SU-DHL-6 (cell line): ENCODE measurements at regions not wholly inside any gene's neighbourhood (a gene's known extent, or its start where the extent isn't known, plus 50 kb on each side); places are given as distances from the start of the nearest gene placed in this dataset.

Source experiments
- EZH2phosphoT487 ChIP-seq: fragments of 200-600 bp; sonication (generic), shearing (Covaris generic); conservative IDR thresholded peaks from 2 replicates; pipeline ENCODE4 v1.6.1; 2018; ENCODE audit warnings: mild to moderate bottlenecking, antibody characterized with exemption, low read length, moderate library complexity, mixed read lengths
- TF ChIP-seq, protein P1 (sequence below): fragments of 200-600 bp; sonication (generic); IDR thresholded peaks from one replicate; pipeline ENCODE4 v1.5.1; 2017; ENCODE audit warnings: antibody characterized with exemption, mild to moderate bottlenecking, low read length, moderate library complexity; ENCODE audit not compliant: insufficient read depth, poor library complexity, severe bottlenecking

- TF ChIP-seq, protein P1, sequence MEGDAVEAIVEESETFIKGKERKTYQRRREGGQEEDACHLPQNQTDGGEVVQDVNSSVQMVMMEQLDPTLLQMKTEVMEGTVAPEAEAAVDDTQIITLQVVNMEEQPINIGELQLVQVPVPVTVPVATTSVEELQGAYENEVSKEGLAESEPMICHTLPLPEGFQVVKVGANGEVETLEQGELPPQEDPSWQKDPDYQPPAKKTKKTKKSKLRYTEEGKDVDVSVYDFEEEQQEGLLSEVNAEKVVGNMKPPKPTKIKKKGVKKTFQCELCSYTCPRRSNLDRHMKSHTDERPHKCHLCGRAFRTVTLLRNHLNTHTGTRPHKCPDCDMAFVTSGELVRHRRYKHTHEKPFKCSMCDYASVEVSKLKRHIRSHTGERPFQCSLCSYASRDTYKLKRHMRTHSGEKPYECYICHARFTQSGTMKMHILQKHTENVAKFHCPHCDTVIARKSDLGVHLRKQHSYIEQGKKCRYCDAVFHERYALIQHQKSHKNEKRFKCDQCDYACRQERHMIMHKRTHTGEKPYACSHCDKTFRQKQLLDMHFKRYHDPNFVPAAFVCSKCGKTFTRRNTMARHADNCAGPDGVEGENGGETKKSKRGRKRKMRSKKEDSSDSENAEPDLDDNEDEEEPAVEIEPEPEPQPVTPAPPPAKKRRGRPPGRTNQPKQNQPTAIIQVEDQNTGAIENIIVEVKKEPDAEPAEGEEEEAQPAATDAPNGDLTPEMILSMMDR, result no peak
- no peak for TF ChIP-seq EZH2phosphoT487
Observed at GRCh38 chr3:44069276-44069675, 172.4 kb upstream of the TOPAZ1 start.
